Right atrium auricular region (tissue), 2 donors: ENCODE measurements at regions not wholly inside any gene's neighbourhood (a gene's known extent, or its start where the extent isn't known, plus 50 kb on each side); places are given as distances from the start of the nearest gene placed in this dataset.

Experiments
- DNase-seq: peaks from one replicate; pipeline ENCODE4 v3.0.0-alpha.2; 2019; ENCODE audit warnings: low spot score
- H3K27ac ChIP-seq, 2 donors: fragments of 200-600 bp; sonication (generic); 1 replicate in 1 of 2; 2 replicates in 1 of 2; pipeline ENCODE4 v1.5.1; 2016 to 2019
- H3K27me3 ChIP-seq, 2 donors: fragments of 200-600 bp; sonication (generic); one replicate each; pipeline versions ENCODE4 v1.5.1 to v1.6.0; 2017 to 2019
- H3K36me3 ChIP-seq: fragments of 200-600 bp; sonication (generic); one replicate; pipeline ENCODE4 v1.5.1; 2016
- H3K4me1 ChIP-seq, 2 donors: fragments of 200-600 bp; sonication (generic); one replicate each; pipeline versions ENCODE4 v1.5.1 to v1.6.0; 2017 to 2019
- H3K4me3 ChIP-seq, 2 donors: fragments of 200-600 bp; sonication (generic); 1 replicate in 1 of 2; 2 replicates in 1 of 2; pipeline ENCODE4 v1.5.1; 2017 to 2019; ENCODE audit warnings: mild to moderate bottlenecking in 1 of 2, moderate library complexity in 1 of 2
- H3K9me3 ChIP-seq, 2 donors: fragments of 200-600 bp; sonication (generic); one replicate each; pipeline ENCODE4 v1.5.1; 2019
- TF ChIP-seq, protein P1 (sequence below), 2 donors: fragments of 200-600 bp; sonication (generic); IDR thresholded peaks; one replicate each; pipeline ENCODE4 v1.5.1; 2019; ENCODE audit warnings: antibody characterized with exemption in 2 of 2

DNA sequence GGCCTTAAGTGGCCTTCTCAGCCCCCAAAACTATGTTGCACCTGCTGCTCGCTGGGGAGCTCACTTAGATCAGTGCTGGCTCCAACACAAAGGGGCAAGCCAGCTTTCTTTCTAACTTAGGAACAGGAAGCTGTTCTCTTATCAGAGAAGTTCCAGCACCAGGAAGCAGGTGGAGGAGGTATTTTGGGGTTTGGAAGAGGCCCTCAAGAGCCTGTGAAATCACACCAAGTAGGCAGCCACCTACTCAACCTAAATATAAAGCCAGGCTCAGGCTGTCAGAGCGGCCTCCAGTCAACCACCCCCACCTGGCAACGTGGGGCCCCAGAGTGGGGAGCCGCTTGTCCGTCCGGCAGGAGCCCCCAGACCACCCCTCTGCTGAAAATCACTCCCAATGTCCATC is 152.8 kb downstream of the OLFM1 start:
- H3K27ac ChIP-seq, result no peak overlapping the region
- H3K9me3 ChIP-seq, result no peaks in the 10 kb centered on the region
- TF ChIP-seq, protein P1, sequence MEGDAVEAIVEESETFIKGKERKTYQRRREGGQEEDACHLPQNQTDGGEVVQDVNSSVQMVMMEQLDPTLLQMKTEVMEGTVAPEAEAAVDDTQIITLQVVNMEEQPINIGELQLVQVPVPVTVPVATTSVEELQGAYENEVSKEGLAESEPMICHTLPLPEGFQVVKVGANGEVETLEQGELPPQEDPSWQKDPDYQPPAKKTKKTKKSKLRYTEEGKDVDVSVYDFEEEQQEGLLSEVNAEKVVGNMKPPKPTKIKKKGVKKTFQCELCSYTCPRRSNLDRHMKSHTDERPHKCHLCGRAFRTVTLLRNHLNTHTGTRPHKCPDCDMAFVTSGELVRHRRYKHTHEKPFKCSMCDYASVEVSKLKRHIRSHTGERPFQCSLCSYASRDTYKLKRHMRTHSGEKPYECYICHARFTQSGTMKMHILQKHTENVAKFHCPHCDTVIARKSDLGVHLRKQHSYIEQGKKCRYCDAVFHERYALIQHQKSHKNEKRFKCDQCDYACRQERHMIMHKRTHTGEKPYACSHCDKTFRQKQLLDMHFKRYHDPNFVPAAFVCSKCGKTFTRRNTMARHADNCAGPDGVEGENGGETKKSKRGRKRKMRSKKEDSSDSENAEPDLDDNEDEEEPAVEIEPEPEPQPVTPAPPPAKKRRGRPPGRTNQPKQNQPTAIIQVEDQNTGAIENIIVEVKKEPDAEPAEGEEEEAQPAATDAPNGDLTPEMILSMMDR (IDR thresholded peaks at IDR 0.05), result no peak
- no peak for DNase-seq
- peaks cover 0 to 4% of the 10 kb centered on the region in 2 donors for H3K4me1 ChIP-seq
- no peaks in the 10 kb centered on the region for H3K36me3 ChIP-seq
- no peaks in the 10 kb centered on the region for H3K27me3 ChIP-seq
- no peak overlapping the region for H3K4me3 ChIP-seq

DNA sequence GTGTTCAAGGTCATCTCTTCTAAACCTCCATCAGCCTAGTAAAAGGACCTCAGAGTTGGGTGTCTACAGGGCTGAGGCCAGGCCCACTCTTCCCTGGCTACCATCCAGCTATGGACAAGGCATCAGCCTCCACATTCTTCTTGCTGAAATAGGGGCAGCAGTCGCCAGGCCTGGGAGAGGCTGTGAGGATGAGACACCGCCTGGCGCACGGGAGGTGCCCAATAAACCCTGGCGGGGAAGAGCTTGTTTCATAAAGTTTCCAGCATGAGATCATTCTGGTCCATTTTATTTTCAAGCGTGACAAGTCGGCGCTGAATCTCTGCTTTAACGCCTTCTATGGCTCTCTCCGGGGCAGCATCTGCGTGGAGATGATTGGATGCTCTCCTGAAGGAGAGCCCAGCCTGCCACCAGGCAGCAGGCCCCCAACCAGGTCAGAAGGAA is 153.4 kb downstream of the OLFM1 start:
- Histone ChIP-seq H3K9me3 (no peaks in the 10 kb centered on the region), H3K4me1 (peaks cover 0 to 4% of the 10 kb centered on the region in 2 donors), H3K27ac (no peak overlapping the region), H3K27me3 (no peaks in the 10 kb centered on the region), H3K36me3 (no peaks in the 10 kb centered on the region), H3K4me3 (no peak overlapping the region)
- DNase-seq, result no peak
- TF ChIP-seq, protein P1 (IDR thresholded peaks at IDR 0.05), result no peak

- H3K4me1 ChIP-seq, result peaks cover 0 to 4% of the 10 kb centered on the region in 2 donors
- TF ChIP-seq, protein P1 (IDR thresholded peaks at IDR 0.05), result no peak
- H3K27ac ChIP-seq, result no peak overlapping the region
- no peak for DNase-seq
- H3K36me3 ChIP-seq, result no peaks in the 10 kb centered on the region
- no peaks in the 10 kb centered on the region for H3K27me3 ChIP-seq
- H3K9me3 ChIP-seq, result no peaks in the 10 kb centered on the region
- no peak overlapping the region for H3K4me3 ChIP-seq
Measured at GRCh38 chr9:135241381-135242048, 154.0 kb downstream of the OLFM1 start.

DNA sequence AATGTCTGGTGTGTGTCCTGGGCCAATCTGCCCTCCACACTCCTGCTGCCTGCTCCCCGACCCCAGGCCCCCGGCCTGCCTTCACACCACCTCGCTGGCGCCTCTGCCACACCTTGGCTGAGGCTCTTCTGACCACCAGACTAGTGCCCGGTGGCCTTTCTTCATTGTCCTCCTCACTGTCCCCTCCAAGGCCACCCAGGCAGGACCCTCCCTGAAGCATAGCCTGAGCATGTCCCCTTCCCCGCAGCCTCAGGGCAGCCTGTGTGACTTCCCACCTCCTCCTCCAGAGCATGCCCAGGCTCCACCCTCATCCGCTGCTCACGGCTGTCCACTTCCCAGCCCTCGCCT is 154.6 kb downstream of the OLFM1 start:
- Histone ChIP-seq H3K36me3 (no peaks in the 10 kb centered on the region), H3K27ac (no peak overlapping the region), H3K4me1 (peaks cover 0 to 4% of the 10 kb centered on the region in 2 donors), H3K9me3 (no peaks in the 10 kb centered on the region), H3K4me3 (no peak overlapping the region), H3K27me3 (no peaks in the 10 kb centered on the region)
- DNase-seq, result no peak
- TF ChIP-seq, protein P1 (IDR thresholded peaks at IDR 0.05), result no peak

DNA sequence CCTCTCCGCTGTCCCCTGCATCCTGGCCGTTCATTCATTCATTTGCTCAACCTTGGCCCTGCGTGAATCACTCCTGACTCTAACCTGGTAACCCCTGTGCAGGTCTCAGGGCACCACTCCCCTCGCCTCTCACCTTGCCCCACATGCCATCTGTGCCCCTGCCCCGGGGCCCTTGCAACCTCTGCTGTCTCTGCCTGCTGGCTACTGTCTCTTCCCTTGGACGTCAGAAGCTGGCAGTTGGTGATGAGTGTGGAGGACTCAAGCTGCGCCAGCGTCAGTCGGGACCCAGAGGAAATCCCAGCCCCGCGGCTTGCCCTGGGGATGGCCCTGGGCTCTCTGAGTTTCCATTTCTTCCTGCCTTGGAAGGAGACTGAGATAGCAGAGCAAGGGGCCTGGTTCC is 154.9 kb downstream of the OLFM1 start:
- Histone ChIP-seq H3K9me3 (no peaks in the 10 kb centered on the region), H3K36me3 (no peaks in the 10 kb centered on the region), H3K27ac (no peak overlapping the region), H3K4me1 (peaks cover 0 to 4% of the 10 kb centered on the region in 2 donors), H3K4me3 (no peak overlapping the region), H3K27me3 (no peaks in the 10 kb centered on the region)
- no peak for DNase-seq
- TF ChIP-seq, protein P1 (IDR thresholded peaks at IDR 0.05), result no peak
